ENCODE measurements at regions not wholly inside any gene's neighbourhood (a gene's known extent, or its start where the extent isn't known, plus 50 kb on each side); places are given as distances from the start of the nearest gene placed in this dataset.

GRCh38 chr5:44691802-44692201 lies 116.9 kb upstream of the MRPS30 start:
- TF ChIP-seq CTCF (conservative IDR thresholded peaks at IDR 0.05; ENCODE audit: low read length): no peak
- no peak for TF ChIP-seq EZH2phosphoT487 (IDR thresholded peaks at IDR 0.05; ENCODE audit: borderline replicate concordance, low read depth, low read length)

All from OCI-LY7 (cell line).